HEK293 (cell line): ENCODE measurements at regions not wholly inside any gene's neighbourhood (a gene's known extent, or its start where the extent isn't known, plus 50 kb on each side); places are given as distances from the start of the nearest gene placed in this dataset.

Source experiments
- CTCF ChIA-PET: fragments of 350-600 bp; formaldehyde crosslinking; extraction: SDS; loops from one replicate; lab custom pipeline; 2021; ENCODE audit warnings: antibody characterized with exemption; lab: Yijun Ruan, JAX
- POLR2A ChIA-PET: fragments of 300-600 bp; formaldehyde crosslinking; extraction: SDS; loops from one replicate; lab custom pipeline; 2020; ENCODE audit warnings: antibody characterized with exemption, inconsistent platforms; lab: Yijun Ruan, JAX
- H3K27ac ChIP-seq: fragments of 200-500 bp; sonication (Bioruptor generic); 2 replicates; pipeline ENCODE4 v1.5.1; 2014; ENCODE audit warnings: low read depth, low read length, control low read depth, inconsistent platforms; ENCODE audit errors: extremely low read depth
- H3K36me3 ChIP-seq, 2 experiments: fragments of 200-500 bp in 1 of 2; sonication (Bioruptor generic) in 1 of 2; 1 replicate in 1 of 2; 2 replicates in 1 of 2; pipeline ENCODE4 v1.5.1; 2014 to 2017; ENCODE audit warnings: inconsistent platforms in 2 of 2, low read length in 2 of 2; ENCODE audit not compliant: control insufficient read depth in 2 of 2, insufficient read depth in 1 of 2
- H3K4me1 ChIP-seq: fragments of 200-500 bp; sonication (Bioruptor generic); 2 replicates; pipeline ENCODE4 v1.5.1; 2014; ENCODE audit warnings: mild to moderate bottlenecking, low read length, inconsistent platforms; ENCODE audit not compliant: control insufficient read depth, insufficient read depth
- H3K4me3 ChIP-seq: 2 replicates; pipeline ENCODE4 v1.5.1; 2011; ENCODE audit warnings: low read depth, mild to moderate bottlenecking, control low read depth, low read length, moderate library complexity
- H3K9me3 ChIP-seq: fragments of 200-500 bp; sonication (Bioruptor generic); 2 replicates; pipeline ENCODE4 v1.5.1; 2014; ENCODE audit warnings: low read depth, low read length, inconsistent platforms; ENCODE audit not compliant: control insufficient read depth, insufficient read depth
- CTCF ChIP-seq: fragments of 450-650 bp; formaldehyde crosslinking; IDR thresholded peaks from 2 replicates; pipeline ENCODE4 v1.5.1; 2016; ENCODE audit warnings: missing biosample characterization, missing genetic modification characterization
- IKZF3 ChIP-seq: fragments of 450-650 bp; IDR thresholded peaks from 2 replicates; pipeline ENCODE4 v1.5.0; 2018; ENCODE audit warnings: missing biosample characterization, mild to moderate bottlenecking, missing genetic modification characterization, moderate library complexity
- SCRT1 ChIP-seq: fragments of 450-650 bp; formaldehyde crosslinking; IDR thresholded peaks from 2 replicates; pipeline ENCODE4 v1.5.1; 2016; ENCODE audit warnings: missing biosample characterization, missing genetic modification characterization, borderline replicate concordance
- TSHZ1 ChIP-seq: fragments of 450-650 bp; formaldehyde crosslinking; IDR thresholded peaks from 2 replicates; pipeline ENCODE4 v1.5.1; 2016; ENCODE audit warnings: missing biosample characterization, missing genetic modification characterization, borderline replicate concordance
- YY2 ChIP-seq: fragments of 450-650 bp; formaldehyde crosslinking; IDR thresholded peaks from 2 replicates; pipeline ENCODE4 v1.5.1; 2016; ENCODE audit warnings: missing biosample characterization, missing genetic modification characterization
- ZBTB17 ChIP-seq: fragments of 450-650 bp; formaldehyde crosslinking; IDR thresholded peaks from 2 replicates; pipeline ENCODE4 v1.5.1; 2016; ENCODE audit warnings: missing biosample characterization, missing genetic modification characterization
- ZEB2 ChIP-seq: fragments of 450-650 bp; formaldehyde crosslinking; IDR thresholded peaks from 2 replicates; pipeline ENCODE4 v1.5.1; 2016; ENCODE audit warnings: missing biosample characterization, missing genetic modification characterization
- ZFP41 ChIP-seq: fragments of 450-650 bp; formaldehyde crosslinking; IDR thresholded peaks from 2 replicates; pipeline ENCODE4 v1.5.1; 2016; ENCODE audit warnings: missing biosample characterization, missing genetic modification characterization, borderline replicate concordance
- ZIC2 ChIP-seq: fragments of 450-650 bp; formaldehyde crosslinking; IDR thresholded peaks from 2 replicates; pipeline ENCODE4 v1.5.1; 2016; ENCODE audit warnings: missing biosample characterization, missing genetic modification characterization
- ZNF132 ChIP-seq: fragments of 450-650 bp; formaldehyde crosslinking; IDR thresholded peaks from 2 replicates; pipeline ENCODE4 v1.5.1; 2017; ENCODE audit warnings: missing biosample characterization, missing genetic modification characterization, borderline replicate concordance
- ZNF394 ChIP-seq: fragments of 450-650 bp; formaldehyde crosslinking; IDR thresholded peaks from 2 replicates; pipeline ENCODE4 v1.5.1; 2016; ENCODE audit warnings: missing biosample characterization, missing genetic modification characterization, mild to moderate bottlenecking, moderate library complexity, borderline replicate concordance
- ZNF514 ChIP-seq: fragments of 450-650 bp; formaldehyde crosslinking; IDR thresholded peaks from 2 replicates; pipeline ENCODE4 v1.5.1; 2016; ENCODE audit warnings: missing biosample characterization, missing genetic modification characterization
- ZNF660 ChIP-seq: fragments of 450-650 bp; IDR thresholded peaks from 2 replicates; pipeline ENCODE4 v1.5.1; 2018; ENCODE audit warnings: missing biosample characterization, mild to moderate bottlenecking, missing genetic modification characterization
- ZNF701 ChIP-seq: fragments of 450-650 bp; formaldehyde crosslinking; IDR thresholded peaks from 2 replicates; pipeline ENCODE4 v1.5.1; 2016; ENCODE audit warnings: missing biosample characterization, missing genetic modification characterization
- ZNF747 ChIP-seq: fragments of 450-650 bp; formaldehyde crosslinking; IDR thresholded peaks from 2 replicates; pipeline ENCODE4 v1.5.1; 2016; ENCODE audit warnings: missing biosample characterization, missing genetic modification characterization
- ZNF785 ChIP-seq: fragments of 450-650 bp; formaldehyde crosslinking; IDR thresholded peaks from 2 replicates; pipeline ENCODE4 v1.5.1; 2016; ENCODE audit warnings: missing biosample characterization, missing genetic modification characterization
- TF ChIP-seq, protein P1 (sequence below): fragments of 450-650 bp; formaldehyde crosslinking; IDR thresholded peaks from 2 replicates; pipeline ENCODE4 v1.5.1; 2016; ENCODE audit warnings: missing biosample characterization, missing genetic modification characterization
- TF ChIP-seq, protein P2 (sequence below): fragments of 450-650 bp; formaldehyde crosslinking; conservative IDR thresholded peaks from 2 replicates; pipeline ENCODE4 v1.5.1; 2016; ENCODE audit warnings: low read depth, missing biosample characterization, missing genetic modification characterization

GRCh38 chr15:47443839-47444238, 273.5 kb upstream of the SEMA6D start:
- Histone ChIP-seq H3K9me3 (no peaks in the 10 kb centered on the region), H3K4me3 (no peak overlapping the region), H3K27ac (no peak overlapping the region), H3K4me1 (no peaks in the 10 kb centered on the region), H3K36me3 (no peaks in the 10 kb centered on the region)
- POLR2A ChIA-PET = no interaction called here
- CTCF ChIA-PET = no interaction called here
- TF ChIP-seq ZNF514 = no peak

DNA sequence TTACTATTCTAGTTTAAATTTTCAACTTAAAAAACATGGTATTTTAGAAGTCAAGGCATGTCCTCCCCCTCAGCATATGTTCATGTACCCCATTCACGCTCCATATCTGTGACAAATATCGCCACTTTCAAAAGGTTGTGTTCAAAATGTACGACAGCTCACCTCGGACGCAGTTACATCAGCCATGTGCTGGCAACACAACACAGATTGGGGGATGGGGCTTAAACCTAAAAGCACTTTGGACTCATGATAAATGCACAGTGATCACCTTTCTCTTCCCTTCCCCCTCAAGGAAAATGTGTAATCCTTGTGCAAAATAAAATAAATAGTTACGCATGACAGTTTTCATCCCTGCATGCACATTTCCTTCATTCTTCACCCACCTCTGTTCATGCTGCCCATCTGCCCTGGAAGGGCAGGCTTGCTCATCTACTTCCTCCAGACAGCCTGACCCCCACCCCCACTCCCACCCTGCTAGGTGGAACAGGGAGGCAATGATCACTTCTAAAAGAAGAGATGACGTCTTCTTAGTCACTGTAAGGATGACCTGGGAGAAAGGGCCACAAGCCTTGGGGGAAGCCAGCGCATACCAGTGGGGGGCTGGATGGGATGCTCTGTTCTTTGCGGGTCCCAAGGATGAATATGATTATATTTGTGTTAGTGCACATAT, 271.4 kb upstream of the SEMA6D start:
- Histone ChIP-seq H3K36me3 (no peaks in the 10 kb centered on the region), H3K4me3 (no peak overlapping the region), H3K9me3 (no peaks in the 10 kb centered on the region), H3K4me1 (no peaks in the 10 kb centered on the region), H3K27ac (no peak overlapping the region)
- ChIA-PET POLR2A (no interaction called here), CTCF (no interaction called here)
- no peak for TF ChIP-seq ZNF132 (tag by site-specific recombination)
- no peak for TF ChIP-seq ZFP41 (tag by site-specific recombination)
- no peak for TF ChIP-seq ZIC2 (tag by site-specific recombination)
- no peak for TF ChIP-seq ZNF701 (tag by site-specific recombination)
- no peak for TF ChIP-seq CTCF
- TF ChIP-seq, protein P1, sequence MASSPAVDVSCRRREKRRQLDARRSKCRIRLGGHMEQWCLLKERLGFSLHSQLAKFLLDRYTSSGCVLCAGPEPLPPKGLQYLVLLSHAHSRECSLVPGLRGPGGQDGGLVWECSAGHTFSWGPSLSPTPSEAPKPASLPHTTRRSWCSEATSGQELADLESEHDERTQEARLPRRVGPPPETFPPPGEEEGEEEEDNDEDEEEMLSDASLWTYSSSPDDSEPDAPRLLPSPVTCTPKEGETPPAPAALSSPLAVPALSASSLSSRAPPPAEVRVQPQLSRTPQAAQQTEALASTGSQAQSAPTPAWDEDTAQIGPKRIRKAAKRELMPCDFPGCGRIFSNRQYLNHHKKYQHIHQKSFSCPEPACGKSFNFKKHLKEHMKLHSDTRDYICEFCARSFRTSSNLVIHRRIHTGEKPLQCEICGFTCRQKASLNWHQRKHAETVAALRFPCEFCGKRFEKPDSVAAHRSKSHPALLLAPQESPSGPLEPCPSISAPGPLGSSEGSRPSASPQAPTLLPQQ (tag by site-specific recombination) = no peak
- no peak for TF ChIP-seq IKZF3 (tag by site-specific recombination)
- TF ChIP-seq ZNF747 (tag by site-specific recombination) = no peak
- no peak for TF ChIP-seq ZNF785 (tag by site-specific recombination)
- TF ChIP-seq, protein P2, sequence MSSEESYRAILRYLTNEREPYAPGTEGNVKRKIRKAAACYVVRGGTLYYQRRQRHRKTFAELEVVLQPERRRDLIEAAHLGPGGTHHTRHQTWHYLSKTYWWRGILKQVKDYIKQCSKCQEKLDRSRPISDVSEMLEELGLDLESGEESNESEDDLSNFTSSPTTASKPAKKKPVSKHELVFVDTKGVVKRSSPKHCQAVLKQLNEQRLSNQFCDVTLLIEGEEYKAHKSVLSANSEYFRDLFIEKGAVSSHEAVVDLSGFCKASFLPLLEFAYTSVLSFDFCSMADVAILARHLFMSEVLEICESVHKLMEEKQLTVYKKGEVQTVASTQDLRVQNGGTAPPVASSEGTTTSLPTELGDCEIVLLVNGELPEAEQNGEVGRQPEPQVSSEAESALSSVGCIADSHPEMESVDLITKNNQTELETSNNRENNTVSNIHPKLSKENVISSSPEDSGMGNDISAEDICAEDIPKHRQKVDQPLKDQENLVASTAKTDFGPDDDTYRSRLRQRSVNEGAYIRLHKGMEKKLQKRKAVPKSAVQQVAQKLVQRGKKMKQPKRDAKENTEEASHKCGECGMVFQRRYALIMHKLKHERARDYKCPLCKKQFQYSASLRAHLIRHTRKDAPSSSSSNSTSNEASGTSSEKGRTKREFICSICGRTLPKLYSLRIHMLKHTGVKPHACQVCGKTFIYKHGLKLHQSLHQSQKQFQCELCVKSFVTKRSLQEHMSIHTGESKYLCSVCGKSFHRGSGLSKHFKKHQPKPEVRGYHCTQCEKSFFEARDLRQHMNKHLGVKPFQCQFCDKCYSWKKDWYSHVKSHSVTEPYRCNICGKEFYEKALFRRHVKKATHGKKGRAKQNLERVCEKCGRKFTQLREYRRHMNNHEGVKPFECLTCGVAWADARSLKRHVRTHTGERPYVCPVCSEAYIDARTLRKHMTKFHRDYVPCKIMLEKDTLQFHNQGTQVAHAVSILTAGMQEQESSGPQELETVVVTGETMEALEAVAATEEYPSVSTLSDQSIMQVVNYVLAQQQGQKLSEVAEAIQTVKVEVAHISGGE (tag by site-specific recombination) = no peak
- no peak for TF ChIP-seq ZNF660 (tag by site-specific recombination)
- TF ChIP-seq ZBTB17 (tag by site-specific recombination) = no peak
- TF ChIP-seq ZNF394 (tag by site-specific recombination) = no peak
- TF ChIP-seq YY2 (tag by site-specific recombination) = no peak
- no peak for TF ChIP-seq SCRT1 (tag by site-specific recombination)
- no peak for TF ChIP-seq ZEB2 (tag by site-specific recombination)
- TF ChIP-seq TSHZ1 (tag by site-specific recombination) = no peak
